Left lobe of liver (tissue), 2 donors: ENCODE measurements at regions not wholly inside any gene's neighbourhood (a gene's known extent, or its start where the extent isn't known, plus 50 kb on each side); places are given as distances from the start of the nearest gene placed in this dataset.

ENCODE experiments used
- ATAC-seq: fragments of 200-7000 bp; cut with Tn5 transposase; one replicate; pipeline ENCODE4 v1.9.1; 2020; ENCODE audit warnings: mild to moderate bottlenecking, moderate library complexity
- DNase-seq: peaks from one replicate; pipeline ENCODE4 v3.0.0-alpha.2; 2020; ENCODE audit warnings: low spot score
- donor health status: DM: no; HTN: no; CAD: no; lungs with moderate emphysema.
- donor health status: DM: no; HTN: yes; CAD: no.

DNA sequence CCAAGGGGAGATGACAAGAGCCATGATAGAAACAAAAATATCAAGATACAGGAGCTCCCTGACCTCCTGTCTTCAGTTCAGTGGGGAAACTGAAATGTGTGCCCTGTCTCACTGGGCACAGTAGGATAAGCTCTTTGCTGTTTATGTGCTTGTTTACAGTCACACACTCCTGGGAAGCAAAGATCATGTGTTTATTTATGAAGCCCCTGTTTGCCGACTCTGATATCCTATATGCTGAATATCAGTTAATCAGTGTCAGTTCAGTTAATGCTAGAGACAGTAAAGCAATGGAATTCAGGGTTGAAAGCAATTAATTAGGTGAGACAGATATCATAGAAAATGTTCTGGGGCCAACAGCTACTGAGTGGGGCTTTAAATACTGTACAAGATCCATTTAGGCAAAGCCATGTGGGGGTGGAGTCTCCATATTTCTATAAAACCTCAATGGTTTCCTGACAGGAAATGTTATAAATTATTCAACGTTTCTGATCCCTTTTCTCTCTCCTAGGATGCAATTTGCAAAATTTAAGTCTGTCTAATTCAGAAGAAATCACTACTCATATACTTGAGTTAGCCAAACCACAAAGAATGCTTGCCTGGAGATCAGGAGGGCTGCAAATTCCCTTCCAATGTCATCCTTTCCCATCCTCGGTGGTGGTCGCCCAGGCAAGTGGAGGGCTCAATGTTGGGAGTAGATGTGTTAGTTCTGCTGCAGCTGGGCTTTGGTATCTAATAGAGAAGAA is 551.3 kb downstream of the CMPK2 start:
- ATAC-seq (no peak), DNase-seq (no peak)

GRCh38 chr2:6325616-6326015 is 540.1 kb downstream of the CMPK2 start:
- ATAC-seq (no peak), DNase-seq (no peak)

- DNase-seq: no peak
- no peak for ATAC-seq
Measured at GRCh38 chr2:6326958-6327357, 538.7 kb downstream of the CMPK2 start.

DNA sequence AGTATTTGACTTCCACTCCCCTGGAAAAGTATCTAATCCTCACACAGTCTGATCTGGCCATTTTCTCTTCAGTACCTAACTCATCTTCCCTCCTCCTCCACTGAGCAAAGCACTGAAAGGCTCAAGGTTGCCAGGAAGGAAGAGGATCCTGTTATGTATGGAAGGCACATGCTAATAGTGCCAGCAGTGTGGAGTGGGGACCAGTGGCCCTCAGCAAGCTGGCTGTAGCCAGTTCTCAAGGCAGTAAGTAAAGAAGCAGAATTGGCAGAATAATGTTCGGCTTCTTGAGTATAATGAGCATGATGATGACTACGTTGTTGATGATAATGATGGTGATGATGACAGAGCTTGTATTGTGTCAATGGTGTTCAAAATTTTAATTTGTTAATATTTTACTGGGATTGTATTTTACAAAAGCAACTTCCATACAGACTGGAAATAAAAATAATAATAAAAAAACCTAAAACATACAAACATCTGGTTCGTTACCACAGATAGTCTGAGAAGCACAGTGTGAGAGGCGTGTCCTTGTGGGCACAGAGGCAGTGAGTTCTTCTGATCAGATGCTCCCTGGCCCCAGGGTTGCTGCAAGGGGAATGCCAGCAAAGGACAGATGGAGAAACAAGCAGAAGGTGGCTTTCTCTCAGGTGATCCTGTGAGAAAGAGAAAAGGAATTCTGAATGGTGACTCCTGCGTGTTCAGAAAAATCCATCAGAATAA is 528.8 kb downstream of the CMPK2 start:
- ATAC-seq (no peak), DNase-seq (no peak)

- DNase-seq (no peak), ATAC-seq (no peak)
Measured at GRCh38 chr2:6337472-6337820, 528.3 kb downstream of the CMPK2 start.

DNA sequence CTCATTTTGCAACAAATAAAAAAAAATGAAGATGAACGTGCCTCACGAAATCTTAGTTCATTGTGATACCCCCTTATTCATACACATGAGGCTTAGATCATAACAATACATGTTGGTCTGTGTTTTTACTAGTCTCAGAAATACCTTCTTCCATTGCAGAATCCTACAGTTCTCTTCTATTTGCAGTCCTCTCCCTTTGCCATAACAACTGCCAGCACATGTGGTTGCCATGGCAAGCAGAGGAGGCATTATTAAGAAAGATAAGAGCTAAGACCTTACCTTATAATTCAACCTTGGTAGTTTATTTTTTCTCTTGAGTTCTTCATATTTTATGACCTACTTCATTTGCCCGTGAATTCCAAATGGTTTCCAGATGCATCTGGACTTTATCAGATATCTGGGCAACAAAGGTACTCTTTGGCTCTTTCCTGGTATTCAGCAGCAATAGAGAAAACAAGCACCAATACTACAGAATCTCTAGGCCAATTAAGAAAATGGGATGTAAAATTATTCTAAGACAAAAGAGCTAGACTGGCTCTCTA is 524.0 kb downstream of the CMPK2 start:
- DNase-seq: no peak
- ATAC-seq: no peak

- no peak for DNase-seq
- ATAC-seq: no peak
Measured at GRCh38 chr2:6342273-6342920, 523.3 kb downstream of the CMPK2 start.

DNA sequence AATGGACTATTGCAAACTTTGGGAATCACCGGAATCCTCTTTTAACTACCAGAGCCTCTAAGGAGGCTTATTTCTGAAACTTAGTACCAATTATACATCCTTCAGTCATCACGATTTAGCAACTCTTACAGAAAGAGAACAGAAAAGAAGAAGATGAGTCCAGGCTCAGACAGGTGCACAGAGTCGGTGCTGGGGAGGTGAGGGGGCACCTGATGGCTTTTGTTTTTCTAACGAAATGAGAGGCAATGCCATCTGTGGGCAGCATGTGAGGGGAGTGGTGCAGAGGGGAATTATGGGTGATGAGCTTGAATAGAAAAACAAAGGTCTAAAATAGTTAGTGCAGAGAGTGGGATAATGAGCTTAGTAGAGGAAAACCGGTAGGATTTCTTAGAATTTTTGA is 522.6 kb downstream of the CMPK2 start:
- DNase-seq (no peak), ATAC-seq (no peak)

- ATAC-seq: no peak
- no peak for DNase-seq
Measured at GRCh38 chr2:6352247-6352646, 513.5 kb downstream of the CMPK2 start.

DNA sequence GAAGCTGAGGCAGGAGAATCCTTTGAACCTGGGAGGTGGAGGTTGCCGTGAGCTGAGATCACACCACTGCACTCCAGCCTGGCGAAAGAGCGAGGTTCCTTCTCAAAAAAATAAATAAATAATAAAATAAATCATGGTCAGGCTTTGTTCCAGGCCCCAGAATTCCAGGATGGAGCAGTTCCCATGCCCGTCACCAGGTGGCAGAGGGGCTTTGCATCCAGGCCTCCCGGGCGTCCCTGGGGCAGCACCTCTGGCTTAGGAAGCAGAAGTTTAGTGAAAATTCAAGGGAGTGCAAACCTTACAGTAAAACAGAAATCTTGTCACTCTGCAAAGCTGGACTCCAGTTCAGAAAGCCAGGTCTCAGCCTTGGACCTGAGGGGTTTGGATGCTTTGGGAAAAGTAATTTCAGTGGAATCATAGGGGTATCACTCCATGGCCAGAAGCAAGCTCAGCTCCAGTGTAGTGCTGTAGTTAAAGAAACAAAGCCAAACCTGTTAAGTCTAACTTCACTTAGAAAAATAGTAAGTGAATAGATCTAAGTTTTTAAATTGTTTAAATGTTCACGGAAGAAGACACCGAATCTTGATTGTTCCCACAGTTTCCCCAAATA is 512.7 kb downstream of the CMPK2 start:
- DNase-seq (peak; percentile 59), ATAC-seq (peak; percentile 91)

GRCh38 chr2:6353669-6354068 is 512.0 kb downstream of the CMPK2 start:
- DNase-seq (no peak), ATAC-seq (no peak)

GRCh38 chr2:6354546-6354945 is 511.2 kb downstream of the CMPK2 start:
- no peak for ATAC-seq
- DNase-seq: no peak

DNA sequence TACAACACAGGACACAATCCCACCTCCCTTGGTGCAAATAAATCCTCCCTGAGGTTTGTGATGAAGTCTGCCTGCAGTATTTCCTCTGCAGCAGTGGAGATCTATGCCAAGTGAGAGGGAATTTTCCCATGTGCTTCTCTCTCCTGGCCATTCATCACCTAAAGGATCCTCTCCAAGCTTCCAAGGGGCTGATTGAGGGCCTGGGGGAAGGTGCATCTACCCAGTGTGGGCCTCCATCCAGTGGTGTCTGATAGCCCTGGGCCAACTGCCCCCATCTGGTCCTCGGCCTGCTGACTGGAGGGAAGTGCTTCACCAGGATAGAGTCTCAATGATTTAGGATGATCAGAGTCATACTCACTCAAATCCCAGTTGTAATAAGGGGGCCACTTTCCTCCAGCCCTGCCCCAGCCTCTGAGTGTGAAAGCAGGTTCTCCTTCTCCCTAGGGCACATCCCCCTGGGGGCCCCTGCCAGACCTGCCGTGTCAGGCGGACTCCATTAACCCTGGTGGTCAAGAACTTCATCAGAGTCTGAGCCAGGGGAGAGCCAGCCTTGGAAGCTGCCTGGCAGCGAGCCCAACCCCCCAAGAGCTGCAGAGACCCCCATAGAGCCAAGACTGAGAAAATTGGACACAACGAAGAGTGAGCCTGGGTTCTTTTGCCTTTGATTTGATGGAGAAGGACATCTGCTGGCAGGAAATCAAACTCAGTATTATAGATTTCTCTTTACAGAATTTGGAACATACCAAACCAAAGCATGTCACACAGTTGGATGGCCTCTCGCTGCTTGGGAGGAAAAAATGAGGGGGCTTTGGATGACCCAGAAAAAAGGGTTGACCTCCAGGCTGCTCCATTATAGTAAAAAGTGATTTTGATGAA is 509.6 kb downstream of the CMPK2 start:
- ATAC-seq (no peak), DNase-seq (no peak)

DNA sequence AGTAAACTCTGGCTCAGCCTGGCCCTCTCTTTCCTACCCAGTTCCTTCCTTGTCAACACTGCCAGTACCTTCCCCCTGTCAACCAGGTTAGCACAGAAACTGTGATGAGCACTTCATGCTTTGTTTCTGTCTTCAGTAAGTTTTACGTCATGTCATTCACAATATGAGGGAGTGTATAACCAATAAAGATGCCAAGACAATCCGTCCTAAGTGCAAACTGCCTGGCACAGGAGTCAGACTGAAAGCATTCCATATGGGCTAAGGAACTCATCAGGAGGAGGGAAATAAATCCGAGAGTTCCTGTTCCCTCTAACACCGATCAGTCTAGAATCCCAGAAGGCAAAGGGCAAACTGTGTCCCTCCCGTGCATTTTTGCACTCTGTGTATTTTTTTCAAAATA is 507.2 kb downstream of the CMPK2 start:
- no peak for DNase-seq
- no peak for ATAC-seq

GRCh38 chr2:6358985-6359384 is 506.7 kb downstream of the CMPK2 start:
- DNase-seq: no peak
- no peak for ATAC-seq

GRCh38 chr2:6359964-6360363 is 505.7 kb downstream of the CMPK2 start:
- ATAC-seq (no peak), DNase-seq (no peak)

DNA sequence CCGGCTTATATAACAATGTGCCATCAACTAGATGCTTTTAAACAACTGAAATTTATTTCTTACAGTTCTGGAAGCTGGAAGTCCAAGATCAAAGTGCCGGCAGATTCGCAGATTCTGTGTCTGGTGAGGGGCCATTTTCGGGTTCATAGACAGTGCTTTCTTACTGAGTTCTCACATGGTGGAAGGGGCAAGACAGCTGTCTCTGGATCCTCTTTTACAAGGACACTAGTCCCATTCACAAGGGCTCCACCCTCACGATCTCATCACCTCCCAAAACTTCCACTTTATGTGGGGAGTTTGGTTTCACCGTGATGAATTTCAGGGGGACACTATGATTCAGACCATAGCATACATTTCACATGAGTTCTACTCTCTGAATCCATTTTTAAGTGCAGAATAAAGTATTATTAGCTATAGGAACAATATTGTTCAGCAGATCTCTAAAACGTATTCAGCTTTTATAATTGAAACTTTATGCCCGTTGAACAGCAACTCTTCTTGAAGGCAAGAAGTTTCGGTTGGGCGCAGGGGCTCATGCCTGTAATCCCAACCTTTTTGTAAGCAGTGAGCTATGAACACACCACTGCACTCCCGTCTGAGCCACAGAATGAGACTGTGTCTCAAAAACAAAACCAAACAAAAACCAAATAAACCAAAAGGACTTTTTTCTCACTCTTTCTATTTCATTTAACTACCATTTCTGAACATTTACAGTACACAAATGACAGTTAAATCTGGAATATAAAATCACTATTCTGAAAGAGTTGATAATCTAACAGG is 502.8 kb downstream of the CMPK2 start:
- ATAC-seq: no peak

GRCh38 chr2:6368281-6368680 is 497.4 kb downstream of the CMPK2 start:
- ATAC-seq (no peak), DNase-seq (no peak)

More for the DNA sequence above, 502.8 kb downstream of the CMPK2 start:
- no peak for DNase-seq

DNA sequence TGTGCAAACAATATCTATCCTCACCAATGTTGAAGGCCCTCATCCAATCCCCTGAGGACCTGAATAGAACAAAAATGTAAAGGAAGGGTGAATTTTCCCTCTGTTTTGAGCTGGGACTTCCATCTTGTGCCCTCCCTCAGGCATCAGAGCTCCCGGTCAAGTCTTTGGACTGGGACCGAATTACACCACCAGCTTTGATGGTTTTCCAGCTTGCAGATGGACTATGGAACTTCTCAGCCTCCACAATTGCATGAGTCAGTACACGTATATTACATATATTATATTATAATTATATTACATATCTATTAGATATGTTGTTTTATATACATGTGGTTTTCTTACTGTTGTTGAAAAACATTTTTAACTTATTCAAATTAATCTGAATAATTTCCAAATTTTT is 496.4 kb downstream of the CMPK2 start:
- ATAC-seq: no peak
- no peak for DNase-seq
